T-cell (primary cell): ENCODE measurements at regions not wholly inside any gene's neighbourhood (a gene's known extent, or its start where the extent isn't known, plus 50 kb on each side); places are given as distances from the start of the nearest gene placed in this dataset.
"Not testable (repeated sequence)": the region's sequence is repeated elsewhere in the genome, so short reads cannot be mapped to it uniquely, and the experiment has no call there.

Experiments
- ATAC-seq, 4 experiments: fragments of 200-7000 bp in 3 of 4; fragments of 150-1000 bp in 1 of 4; cut with Tn5 transposase; replicated peaks in 1 of 4; 1 replicate in 3 of 4; 2 replicates in 1 of 4; pipeline ENCODE4 v1.10.0; 2021; ENCODE audit warnings: moderate library complexity in 3 of 4, mild to moderate bottlenecking in 2 of 4, moderate number of reproducible peaks in 1 of 4
- CTCF ChIA-PET, 2 donors: fragments of 300-600 bp; sonication (Branson Sonifier 250); formaldehyde crosslinking; loops; one replicate each; lab custom pipeline; 2022; ENCODE audit warnings: antibody characterized with exemption in 2 of 2; lab: Charles Lee
- POLR2A ChIA-PET, 2 donors: fragments of 300-600 bp; sonication (Branson Sonifier 250); formaldehyde crosslinking; loops; one replicate each; lab custom pipeline; 2022; ENCODE audit warnings: antibody characterized with exemption in 2 of 2; lab: Charles Lee
- DNase-seq, 35 experiments: peaks; one replicate each; pipeline versions ENCODE4 v3.0.0 to v3.0.0-alpha.2; 2013 to 2023
- H3K27ac ChIP-seq: one replicate; pipeline ENCODE4 v1.5.1; 2013; ENCODE audit warnings: low read length
- H3K27me3 ChIP-seq, 2 experiments: replicated peaks in 1 of 2; 1 replicate in 1 of 2; 2 replicates in 1 of 2; pipeline versions ENCODE4 v1.6.1 to v1.7.0; 2013; ENCODE audit warnings: low read length in 1 of 2, mixed read lengths in 1 of 2; ENCODE audit not compliant: control insufficient read depth in 2 of 2, insufficient read depth in 2 of 2; ENCODE audit errors: extremely low read depth in 1 of 2
- H3K36me3 ChIP-seq, 2 donors: 1 replicate in 1 of 2; 2 replicates in 1 of 2; pipeline versions ENCODE4 v1.6.1 to v1.7.0; 2013; ENCODE audit warnings: low read length in 1 of 2; ENCODE audit not compliant: control insufficient read depth in 2 of 2, insufficient read depth in 1 of 2; ENCODE audit errors: extremely low read depth in 1 of 2
- H3K4me1 ChIP-seq, 2 experiments: 1 replicate in 1 of 2; 2 replicates in 1 of 2; pipeline versions ENCODE4 v1.6.1 to v1.7.0; 2013; ENCODE audit warnings: low read length in 2 of 2, mixed read lengths in 1 of 2; ENCODE audit not compliant: insufficient read depth in 2 of 2, control insufficient read depth in 1 of 2; ENCODE audit errors: extremely low read depth in 1 of 2
- H3K4me3 ChIP-seq, 2 donors: 1 replicate in 1 of 2; 2 replicates in 1 of 2; pipeline versions ENCODE4 v1.5.1 to v1.7.0; 2013; ENCODE audit warnings: mild to moderate bottlenecking in 2 of 2, low read length in 1 of 2, moderate library complexity in 1 of 2; ENCODE audit not compliant: control insufficient read depth in 1 of 2; ENCODE audit errors: extremely low read depth in 1 of 2
- H3K9me3 ChIP-seq: 2 replicates; pipeline ENCODE4 v1.7.0; 2013
- H3K27ac Mint-ChIP-seq, 2 donors: one replicate each; pipeline ENCODE4 v1.8.0; 2020 to 2021; ENCODE audit warnings: mild to moderate bottlenecking in 2 of 2, mixed read lengths in 2 of 2
- H3K27me3 Mint-ChIP-seq, 2 donors: one replicate each; pipeline ENCODE4 v1.8.0; 2021 to 2022; ENCODE audit warnings: mixed read lengths in 2 of 2
- H3K36me3 Mint-ChIP-seq: one replicate; pipeline ENCODE4 v1.8.0; 2021; ENCODE audit warnings: mixed read lengths
- H3K4me1 Mint-ChIP-seq, 3 donors: one replicate each; pipeline ENCODE4 v1.8.0; 2020 to 2022; ENCODE audit warnings: mixed read lengths in 3 of 3, mild to moderate bottlenecking in 1 of 3
- H3K4me3 Mint-ChIP-seq, 3 donors: one replicate each; pipeline ENCODE4 v1.8.0; 2020 to 2022; ENCODE audit warnings: mild to moderate bottlenecking in 3 of 3, mixed read lengths in 3 of 3, moderate library complexity in 3 of 3
- H3K9me3 Mint-ChIP-seq, 3 donors: one replicate each; pipeline ENCODE4 v1.8.0; 2020 to 2022; ENCODE audit warnings: mixed read lengths in 3 of 3
- WGBS: methylation state at CpG from one replicate; pipeline ENCODE4 v1.1.5; 2013; ENCODE audit warnings: missing lambda C conversion rate; ENCODE audit not compliant: insufficient coverage; 5-methylcytosine and 5-hydroxymethylcytosine counted together

DNA sequence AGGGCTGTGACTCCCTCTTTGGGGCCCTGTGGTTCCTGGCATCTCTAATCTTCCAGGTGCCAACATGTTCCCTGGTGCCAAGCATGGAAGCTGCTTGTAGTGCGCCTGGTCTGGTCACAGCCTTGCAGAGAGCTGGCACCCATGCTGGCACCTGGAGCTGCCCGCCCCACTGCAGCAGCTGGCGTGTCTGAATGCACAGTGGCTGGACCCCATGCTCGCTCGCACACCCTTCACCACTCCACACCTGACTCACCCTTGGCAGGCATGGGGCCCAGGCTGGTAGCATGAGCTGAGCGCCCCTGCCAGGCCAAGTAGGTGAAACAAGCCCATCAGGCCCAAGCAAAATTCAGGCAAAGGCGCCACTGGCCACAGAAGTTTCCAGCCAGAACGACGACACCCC, 119.1 kb downstream of the DNAAF6 start:
- H3K4me3 Mint-ChIP-seq, result no peak overlapping the region
- peaks cover 8 to 32% of the 10 kb centered on the region in 2 donors for H3K27me3 Mint-ChIP-seq
- Histone ChIP-seq H3K27ac (no peak overlapping the region), H3K9me3 (no peaks in the 10 kb centered on the region), H3K4me3 (no peak overlapping the region), H3K27me3 (peaks cover 4 to 17% of the 10 kb centered on the region in 2 experiments), H3K4me1 (peaks cover 0 to 2% of the 10 kb centered on the region in 2 experiments), H3K36me3 (no peaks in the 10 kb centered on the region)
- H3K9me3 Mint-ChIP-seq, result no peaks in the 10 kb centered on the region
- no peak overlapping the region for H3K27ac Mint-ChIP-seq
- DNase-seq, result no peak
- no peaks in the 10 kb centered on the region for H3K36me3 Mint-ChIP-seq
- 89% methylated on average over 6 of the region's 9 CpGs for WGBS
- POLR2A ChIA-PET, result no interaction called here
- no peak for ATAC-seq
- CTCF ChIA-PET, result no interaction called here
- no peaks in the 10 kb centered on the region for H3K4me1 Mint-ChIP-seq

DNA sequence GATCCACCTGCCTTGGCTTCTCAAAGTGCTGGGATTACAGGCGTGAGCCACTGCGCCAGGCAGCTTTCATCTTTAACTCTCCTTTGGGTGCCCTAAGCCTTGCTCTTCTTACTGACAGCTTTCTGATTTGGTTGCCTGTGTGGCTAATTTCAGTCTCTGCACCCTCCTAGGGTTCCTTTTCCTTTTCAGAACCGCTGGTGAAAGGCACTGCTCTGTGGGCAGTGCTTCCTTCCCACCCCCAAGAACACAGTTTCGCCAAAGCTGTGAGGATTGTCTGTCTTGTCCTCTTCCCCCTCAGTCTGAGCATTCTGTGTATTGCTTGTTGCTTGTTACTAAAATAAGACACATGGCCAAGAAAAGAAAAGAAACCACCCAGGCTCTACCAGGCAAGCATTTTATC, 101.4 kb upstream of the FRMPD3 start:
- DNase-seq (no peak), ATAC-seq (no peak)
- no CpG with 5 or more reads among the region's 4 CpGs for WGBS
- no peak overlapping the region for H3K27ac ChIP-seq
- Mint-ChIP-seq H3K27ac (no peak overlapping the region), H3K27me3 (peaks cover 9 to 23% of the 10 kb centered on the region in 2 donors), H3K9me3 (no peaks in the 10 kb centered on the region), H3K4me1 (no peaks in the 10 kb centered on the region), H3K4me3 (no peak overlapping the region), H3K36me3 (no peaks in the 10 kb centered on the region)
- H3K36me3 ChIP-seq, result no peaks in the 10 kb centered on the region
- H3K4me1 ChIP-seq, result no peaks in the 10 kb centered on the region
- H3K27me3 ChIP-seq, result peaks cover 0 to 5% of the 10 kb centered on the region in 2 experiments
- POLR2A ChIA-PET, result no interaction called here
- CTCF ChIA-PET, result no interaction called here
- H3K9me3 ChIP-seq, result no peaks in the 10 kb centered on the region
- no peak overlapping the region for H3K4me3 ChIP-seq

DNA sequence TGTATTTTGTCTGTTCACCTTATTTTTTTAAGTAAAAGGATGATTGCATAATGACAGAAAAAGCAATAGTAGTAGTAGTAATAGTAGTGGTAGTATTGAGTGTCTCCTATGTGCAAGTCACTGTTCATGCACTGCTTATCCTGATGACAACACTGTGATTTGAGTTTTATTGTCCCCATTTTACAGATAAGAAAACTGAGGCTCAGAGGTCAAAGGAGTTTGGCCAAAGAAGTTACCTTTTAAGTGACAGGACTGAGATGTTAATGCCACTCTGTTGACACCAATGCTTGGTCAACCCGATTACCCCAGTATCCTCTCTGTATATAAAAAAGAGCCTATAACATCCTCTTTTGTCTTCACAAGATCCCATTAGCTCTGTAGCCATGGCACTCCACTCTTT, 100.5 kb upstream of the FRMPD3 start:
- Histone ChIP-seq H3K4me1 (no peaks in the 10 kb centered on the region), H3K27ac (no peak overlapping the region), H3K36me3 (no peaks in the 10 kb centered on the region), H3K27me3 (peaks cover 0 to 5% of the 10 kb centered on the region in 2 experiments), H3K9me3 (no peaks in the 10 kb centered on the region), H3K4me3 (no peak overlapping the region)
- no peak overlapping the region for H3K4me3 Mint-ChIP-seq
- ChIA-PET CTCF (no interaction called here), POLR2A (no interaction called here)
- DNase-seq (no peak), ATAC-seq (no peak)
- WGBS, result no CpG with 5 or more reads among the region's 1 CpG
- H3K36me3 Mint-ChIP-seq, result no peaks in the 10 kb centered on the region
- H3K27ac Mint-ChIP-seq, result no peak overlapping the region
- no peaks in the 10 kb centered on the region for H3K4me1 Mint-ChIP-seq
- no peaks in the 10 kb centered on the region for H3K9me3 Mint-ChIP-seq
- H3K27me3 Mint-ChIP-seq, result peaks cover 9 to 26% of the 10 kb centered on the region in 2 donors

DNA sequence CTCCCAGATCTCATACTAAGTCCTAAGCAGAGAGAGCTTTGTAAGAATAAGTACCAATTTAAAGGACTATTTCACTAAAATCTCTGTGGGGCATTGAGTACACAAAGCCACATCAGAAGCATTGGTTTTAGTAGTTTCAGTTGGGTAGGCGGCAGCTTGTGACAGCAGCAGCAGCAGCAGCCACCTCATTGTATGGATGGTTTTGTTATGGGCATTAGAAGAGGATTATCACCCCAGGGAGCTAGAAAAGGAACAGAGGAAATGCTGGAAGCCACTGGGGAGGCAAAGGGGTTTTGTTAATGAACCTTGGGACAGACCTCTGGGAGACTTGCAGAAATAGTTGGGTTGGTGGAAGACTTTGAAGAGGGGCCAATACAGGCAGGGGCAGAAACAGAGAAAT, 93.9 kb upstream of the FRMPD3 start:
- Mint-ChIP-seq H3K9me3 (no peaks in the 10 kb centered on the region), H3K36me3 (no peaks in the 10 kb centered on the region), H3K4me1 (no peaks in the 10 kb centered on the region), H3K4me3 (no peak overlapping the region), H3K27ac (no peak overlapping the region), H3K27me3 (peaks cover 14 to 46% of the 10 kb centered on the region in 2 donors)
- Histone ChIP-seq H3K27ac (no peak overlapping the region), H3K9me3 (no peaks in the 10 kb centered on the region), H3K4me1 (no peaks in the 10 kb centered on the region), H3K27me3 (peaks cover 0 to 4% of the 10 kb centered on the region in 2 experiments), H3K36me3 (no peaks in the 10 kb centered on the region), H3K4me3 (no peak overlapping the region)
- no peak for ATAC-seq
- DNase-seq, result no peak
- ChIA-PET CTCF (no interaction called here), POLR2A (no interaction called here)
- WGBS, result no CpG with 5 or more reads among the region's 1 CpG

DNA sequence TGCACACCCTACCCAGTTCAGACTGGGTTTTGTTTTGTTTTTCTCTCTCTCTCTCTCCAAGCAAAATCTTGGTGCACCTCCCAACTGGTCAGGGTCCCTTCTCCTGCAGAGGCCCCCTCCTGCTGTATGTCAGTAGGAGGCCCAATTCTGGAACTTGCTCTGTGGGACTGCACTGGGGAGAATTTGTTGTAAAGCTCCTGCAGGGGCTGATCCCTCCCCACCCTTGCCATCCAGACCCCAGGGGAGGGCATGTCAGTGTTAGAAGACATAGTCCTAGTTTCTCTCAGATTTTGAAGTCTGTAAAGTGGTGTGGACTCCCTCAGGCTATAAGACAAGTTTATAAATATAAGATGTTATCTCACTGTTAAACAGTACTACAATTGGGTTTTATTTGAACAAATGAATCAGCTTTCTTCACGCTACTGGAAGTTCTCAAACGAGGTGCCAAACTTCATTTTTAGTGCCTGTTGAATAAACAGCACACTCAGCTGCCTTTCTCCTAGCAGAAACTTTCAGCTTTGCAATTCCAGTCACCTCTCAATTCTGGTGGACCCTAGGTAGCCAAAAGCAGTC, 88.6 kb upstream of the FRMPD3 start:
- Histone ChIP-seq H3K27me3 (peaks cover 0 to 5% of the 10 kb centered on the region in 2 experiments), H3K36me3 (no peaks in the 10 kb centered on the region), H3K9me3 (no peaks in the 10 kb centered on the region), H3K27ac (no peak overlapping the region), H3K4me1 (no peaks in the 10 kb centered on the region), H3K4me3 (no peak overlapping the region)
- WGBS, result 69% methylated on average over 2 of the region's 2 CpGs
- Mint-ChIP-seq H3K4me3 (no peak overlapping the region), H3K36me3 (no peaks in the 10 kb centered on the region), H3K27ac (no peak overlapping the region), H3K4me1 (no peaks in the 10 kb centered on the region), H3K27me3 (peaks cover 17 to 45% of the 10 kb centered on the region in 2 donors), H3K9me3 (no peaks in the 10 kb centered on the region)
- ChIA-PET CTCF (no interaction called here), POLR2A (no interaction called here)
- no peak for DNase-seq
- ATAC-seq, result no peak

DNA sequence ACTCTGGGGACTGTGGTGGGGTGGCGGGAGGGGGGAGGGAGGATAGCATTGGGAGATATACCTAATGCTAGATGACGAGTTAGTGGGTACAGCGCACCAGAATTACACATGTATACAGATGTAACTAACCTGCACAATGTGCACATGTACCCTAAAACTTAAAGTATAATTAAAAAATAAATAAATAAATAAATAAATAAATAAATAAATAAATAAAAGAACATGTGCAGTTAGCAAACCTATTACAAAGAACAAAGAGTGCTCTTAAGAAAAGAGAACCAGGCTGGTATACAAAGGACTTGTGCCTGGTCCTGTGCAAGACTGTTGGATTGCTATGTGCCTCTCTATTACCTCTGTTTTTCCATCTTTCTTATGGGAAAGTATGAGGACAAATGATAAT, 79.3 kb upstream of the FRMPD3 start:
- H3K27me3 ChIP-seq, POLR2A ChIA-PET, ATAC-seq: not testable (repeated sequence)

DNA sequence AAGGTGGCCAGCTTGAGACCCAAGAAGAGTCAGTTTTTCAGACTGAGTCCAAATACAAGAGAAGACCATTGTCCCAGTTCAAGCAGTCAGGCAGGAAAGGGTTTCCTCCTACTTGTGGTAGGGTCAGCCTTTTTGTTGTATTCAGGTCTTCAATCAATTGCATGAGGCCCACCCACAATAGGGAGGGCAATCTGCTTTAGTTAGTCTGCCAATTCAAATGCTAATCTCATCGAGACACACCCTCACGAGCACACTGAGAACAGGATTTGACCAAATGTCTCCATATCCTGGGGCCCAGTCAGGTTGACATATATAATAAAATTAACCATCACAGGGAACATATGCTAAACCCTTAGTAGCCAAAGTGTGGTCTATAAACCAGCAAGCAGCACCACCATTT, 75.3 kb upstream of the FRMPD3 start:
- Histone ChIP-seq H3K36me3 (no peaks in the 10 kb centered on the region), H3K4me1 (no peaks in the 10 kb centered on the region), H3K27ac (no peak overlapping the region), H3K9me3 (no peaks in the 10 kb centered on the region), H3K27me3 (no peaks in the 10 kb centered on the region), H3K4me3 (no peak overlapping the region)
- CTCF ChIA-PET, result no interaction called here
- ATAC-seq, result no peak
- Mint-ChIP-seq H3K4me1 (no peaks in the 10 kb centered on the region), H3K4me3 (no peak overlapping the region), H3K27ac (no peak overlapping the region), H3K9me3 (no peaks in the 10 kb centered on the region), H3K27me3 (peaks cover 1 to 7% of the 10 kb centered on the region in 2 donors), H3K36me3 (no peaks in the 10 kb centered on the region)
- WGBS, result no CpG with 5 or more reads among the region's 2 CpGs
- POLR2A ChIA-PET, result no interaction called here
- DNase-seq, result no peak

More for the DNA sequence above, 79.3 kb upstream of the FRMPD3 start:
- H3K9me3 ChIP-seq, H3K9me3 Mint-ChIP-seq, DNase-seq, H3K27ac ChIP-seq, H3K4me1 ChIP-seq, H3K36me3 ChIP-seq, H3K4me3 ChIP-seq, CTCF ChIA-PET, H3K27ac Mint-ChIP-seq, H3K4me3 Mint-ChIP-seq, H3K27me3 Mint-ChIP-seq, H3K4me1 Mint-ChIP-seq, H3K36me3 Mint-ChIP-seq: not testable (repeated sequence)
- WGBS, result no CpG with 5 or more reads among the region's 3 CpGs
